Astrocyte of the spinal cord (primary cell): ENCODE measurements at regions not wholly inside any gene's neighbourhood (a gene's known extent, or its start where the extent isn't known, plus 50 kb on each side); places are given as distances from the start of the nearest gene placed in this dataset.

Experiments
- DNase-seq: peaks from one replicate; pipeline ENCODE4 v3.0.0; 2011; ENCODE audit warnings: low read depth, low spot score
- H3K4me3 ChIP-seq: 2 replicates; pipeline ENCODE4 v1.5.1; 2011; ENCODE audit warnings: low read depth, mild to moderate bottlenecking, low read length, moderate library complexity
- in situ Hi-C: cut with HindIII; loops from 2 replicates; pipeline ENCODE4 v1.10.0; 2017; ENCODE audit warnings: low sequenced_read_pairs
- TF ChIP-seq, protein P1 (sequence below): IDR thresholded peaks from 2 replicates; pipeline ENCODE4 v1.5.1; 2012; ENCODE audit warnings: low read depth, mild to moderate bottlenecking, low read length, inconsistent platforms

GRCh38 chr3:70120357-70120966 is 120.9 kb downstream of the SAMMSON start:
- in situ Hi-C loops, result no loop called here
- TF ChIP-seq, protein P1, sequence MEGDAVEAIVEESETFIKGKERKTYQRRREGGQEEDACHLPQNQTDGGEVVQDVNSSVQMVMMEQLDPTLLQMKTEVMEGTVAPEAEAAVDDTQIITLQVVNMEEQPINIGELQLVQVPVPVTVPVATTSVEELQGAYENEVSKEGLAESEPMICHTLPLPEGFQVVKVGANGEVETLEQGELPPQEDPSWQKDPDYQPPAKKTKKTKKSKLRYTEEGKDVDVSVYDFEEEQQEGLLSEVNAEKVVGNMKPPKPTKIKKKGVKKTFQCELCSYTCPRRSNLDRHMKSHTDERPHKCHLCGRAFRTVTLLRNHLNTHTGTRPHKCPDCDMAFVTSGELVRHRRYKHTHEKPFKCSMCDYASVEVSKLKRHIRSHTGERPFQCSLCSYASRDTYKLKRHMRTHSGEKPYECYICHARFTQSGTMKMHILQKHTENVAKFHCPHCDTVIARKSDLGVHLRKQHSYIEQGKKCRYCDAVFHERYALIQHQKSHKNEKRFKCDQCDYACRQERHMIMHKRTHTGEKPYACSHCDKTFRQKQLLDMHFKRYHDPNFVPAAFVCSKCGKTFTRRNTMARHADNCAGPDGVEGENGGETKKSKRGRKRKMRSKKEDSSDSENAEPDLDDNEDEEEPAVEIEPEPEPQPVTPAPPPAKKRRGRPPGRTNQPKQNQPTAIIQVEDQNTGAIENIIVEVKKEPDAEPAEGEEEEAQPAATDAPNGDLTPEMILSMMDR, result peak; percentile 86
- H3K4me3 ChIP-seq, result no peak overlapping the region
- peak; percentile 63 for DNase-seq

DNA sequence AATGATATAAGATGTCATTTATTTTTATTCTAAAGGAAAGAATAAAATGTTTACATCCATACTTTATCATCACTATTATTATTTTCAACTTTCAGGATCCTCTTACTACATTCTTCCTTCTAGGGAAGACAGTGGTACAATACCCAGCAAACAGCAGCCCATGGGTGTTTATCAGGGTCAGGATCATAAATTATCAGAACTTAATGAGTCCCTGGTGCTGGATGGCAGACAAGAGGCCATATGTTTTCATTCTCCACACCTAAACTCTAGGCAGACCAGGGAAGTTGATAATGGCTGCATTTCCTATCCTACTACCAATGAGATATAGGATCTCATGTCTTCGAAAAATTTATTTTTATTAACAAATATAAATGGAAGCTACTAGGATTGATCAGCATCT is 127.7 kb downstream of the SAMMSON start:
- no peak for DNase-seq
- no peak overlapping the region for H3K4me3 ChIP-seq
- in situ Hi-C loops, result no loop called here
- TF ChIP-seq, protein P1, result no peak

GRCh38 chr3:70137366-70137765 is 137.8 kb downstream of the SAMMSON start:
- no peak for DNase-seq
- TF ChIP-seq, protein P1, result no peak
- H3K4me3 ChIP-seq, result no peak overlapping the region
- in situ Hi-C loops, result no loop called here

GRCh38 chr3:70138606-70139005 is 139.1 kb downstream of the SAMMSON start:
- in situ Hi-C loops, result no loop called here
- DNase-seq, result peak; percentile 26
- TF ChIP-seq, protein P1, result no peak
- H3K4me3 ChIP-seq, result no peak overlapping the region
